ENCODE measurements at regions not wholly inside any gene's neighbourhood (a gene's known extent, or its start where the extent isn't known, plus 50 kb on each side); places are given as distances from the start of the nearest gene placed in this dataset.

DNA sequence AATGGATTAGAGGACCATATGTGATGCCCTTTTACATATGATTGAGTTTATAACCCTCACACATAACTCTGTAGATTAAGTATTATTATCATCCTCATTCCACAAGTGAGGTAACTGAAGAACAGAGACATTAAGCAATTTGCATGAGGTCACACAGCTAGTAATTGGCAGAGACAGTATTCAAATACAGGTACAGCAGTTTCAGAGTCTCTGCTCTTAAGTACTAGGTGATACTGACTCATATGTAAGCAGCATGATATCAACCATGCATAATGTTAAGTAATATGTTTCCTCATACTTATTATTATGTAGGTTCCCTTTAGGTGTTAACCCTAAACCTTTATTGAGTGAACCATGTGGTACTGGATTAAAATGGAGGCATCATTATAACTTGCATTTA lies 1562.4 kb upstream of the RAG2 start:
- in situ Hi-C loops (cut with MboI; ENCODE audit: low pct_unique_long_range_greater_than_20kb, low sequenced_read_pairs, unreplicated experiment) = no loop called here
- TF ChIP-seq, protein P1, sequence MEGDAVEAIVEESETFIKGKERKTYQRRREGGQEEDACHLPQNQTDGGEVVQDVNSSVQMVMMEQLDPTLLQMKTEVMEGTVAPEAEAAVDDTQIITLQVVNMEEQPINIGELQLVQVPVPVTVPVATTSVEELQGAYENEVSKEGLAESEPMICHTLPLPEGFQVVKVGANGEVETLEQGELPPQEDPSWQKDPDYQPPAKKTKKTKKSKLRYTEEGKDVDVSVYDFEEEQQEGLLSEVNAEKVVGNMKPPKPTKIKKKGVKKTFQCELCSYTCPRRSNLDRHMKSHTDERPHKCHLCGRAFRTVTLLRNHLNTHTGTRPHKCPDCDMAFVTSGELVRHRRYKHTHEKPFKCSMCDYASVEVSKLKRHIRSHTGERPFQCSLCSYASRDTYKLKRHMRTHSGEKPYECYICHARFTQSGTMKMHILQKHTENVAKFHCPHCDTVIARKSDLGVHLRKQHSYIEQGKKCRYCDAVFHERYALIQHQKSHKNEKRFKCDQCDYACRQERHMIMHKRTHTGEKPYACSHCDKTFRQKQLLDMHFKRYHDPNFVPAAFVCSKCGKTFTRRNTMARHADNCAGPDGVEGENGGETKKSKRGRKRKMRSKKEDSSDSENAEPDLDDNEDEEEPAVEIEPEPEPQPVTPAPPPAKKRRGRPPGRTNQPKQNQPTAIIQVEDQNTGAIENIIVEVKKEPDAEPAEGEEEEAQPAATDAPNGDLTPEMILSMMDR (IDR thresholded peaks at IDR 0.05; ENCODE audit: extremely low read depth, insufficient read depth, missing control alignments) = no peak
- no peak for DNase-seq (ENCODE audit: low spot score)

DNA sequence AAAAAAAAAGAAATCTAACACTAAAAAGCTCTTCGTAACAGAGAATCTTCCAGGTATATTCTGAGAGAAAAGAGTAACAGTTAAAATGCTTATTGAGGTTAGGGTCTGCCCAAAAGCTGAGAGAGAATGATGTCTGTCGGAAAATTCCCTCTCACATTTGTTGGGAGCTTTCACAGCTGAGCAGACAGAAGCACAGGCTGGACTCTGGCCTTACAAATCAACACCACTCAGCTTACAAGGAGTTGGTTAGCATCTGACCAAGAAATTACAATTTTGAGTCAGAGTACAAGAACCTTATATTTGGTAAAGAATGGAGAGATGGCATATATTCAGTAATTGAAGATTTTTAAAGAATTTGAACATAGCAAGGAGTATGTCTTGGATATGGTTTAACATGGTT lies 1561.0 kb upstream of the RAG2 start:
- in situ Hi-C loops (cut with MboI; ENCODE audit: low pct_unique_long_range_greater_than_20kb, low sequenced_read_pairs, unreplicated experiment) = no loop called here
- no peak for DNase-seq (ENCODE audit: low spot score)
- TF ChIP-seq, protein P1 (IDR thresholded peaks at IDR 0.05; ENCODE audit: extremely low read depth, insufficient read depth, missing control alignments) = no peak

DNA sequence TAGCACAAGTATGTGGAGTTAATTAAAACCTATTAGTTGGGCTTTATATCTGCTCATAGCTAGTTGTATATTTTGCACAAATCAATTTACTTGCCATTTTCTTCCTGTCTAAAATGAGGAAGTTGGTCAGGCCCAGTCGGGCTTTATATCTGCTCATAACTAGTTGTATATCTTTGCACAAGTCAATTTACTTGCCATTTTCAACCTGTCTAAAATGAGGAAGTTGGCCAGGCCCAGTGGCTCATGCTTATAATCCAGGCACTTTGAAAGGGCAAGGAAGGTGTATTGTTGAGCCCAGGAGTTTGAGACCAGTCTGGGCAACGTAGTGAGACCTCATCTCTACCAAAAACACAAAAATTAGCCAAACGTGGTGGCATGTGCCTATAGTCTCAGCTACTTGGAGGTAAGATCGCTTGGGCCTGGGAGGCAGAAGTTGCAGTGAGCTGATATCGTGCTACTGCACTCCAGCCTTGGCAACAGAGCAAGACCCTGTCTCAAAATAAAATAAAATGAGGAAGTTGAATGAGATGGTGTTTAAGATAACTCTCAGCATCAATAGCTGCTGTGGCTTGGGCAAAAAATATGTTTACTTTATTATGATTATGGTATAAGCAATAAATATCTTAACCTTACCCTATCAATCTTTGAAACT lies 1558.6 kb upstream of the RAG2 start:
- TF ChIP-seq, protein P1 (IDR thresholded peaks at IDR 0.05; ENCODE audit: extremely low read depth, insufficient read depth, missing control alignments) = no peak
- in situ Hi-C loops (cut with MboI; ENCODE audit: low pct_unique_long_range_greater_than_20kb, low sequenced_read_pairs, unreplicated experiment) = no loop called here
- no peak for DNase-seq (ENCODE audit: low spot score)

DNA sequence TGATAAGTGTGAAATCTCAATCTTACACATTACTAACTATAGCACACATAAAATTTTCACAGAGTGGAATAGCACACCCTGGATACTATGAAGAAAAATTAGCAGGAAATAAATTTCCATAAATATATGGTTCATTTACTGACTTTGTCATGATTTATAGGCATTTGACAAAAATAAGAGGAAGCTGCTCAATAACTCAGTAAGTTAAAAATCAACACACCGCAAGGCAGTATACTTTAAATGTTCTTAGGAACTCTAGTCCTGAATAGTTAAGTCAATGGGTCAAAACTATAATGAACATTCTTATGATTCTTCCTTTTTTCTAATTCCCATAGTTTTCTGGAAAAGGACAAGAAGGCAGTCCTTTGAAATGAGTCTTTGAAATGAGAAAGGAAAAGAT lies 1557.8 kb upstream of the RAG2 start:
- TF ChIP-seq, protein P1 (IDR thresholded peaks at IDR 0.05; ENCODE audit: extremely low read depth, insufficient read depth, missing control alignments) = no peak

DNA sequence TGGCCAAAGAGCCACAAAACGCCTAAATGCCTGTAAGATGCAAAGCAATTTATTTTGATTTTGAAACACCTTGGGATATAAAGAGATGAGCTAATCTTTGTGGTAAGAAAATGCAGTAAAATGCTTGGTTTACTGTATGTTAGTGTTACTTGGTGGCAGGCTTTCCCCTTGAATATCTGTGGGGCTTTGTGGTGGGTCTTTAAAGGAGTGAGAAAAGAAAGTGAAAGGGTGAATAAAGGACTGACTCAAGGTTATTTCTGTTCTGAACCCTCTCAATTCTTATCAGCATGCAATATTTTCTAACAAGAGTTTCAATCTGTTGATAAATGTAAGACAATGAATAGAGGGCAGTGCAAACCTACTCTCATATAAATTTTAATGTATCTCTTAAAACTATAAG lies 1555.9 kb upstream of the RAG2 start:
- TF ChIP-seq, protein P1 (IDR thresholded peaks at IDR 0.05; ENCODE audit: extremely low read depth, insufficient read depth, missing control alignments) = no peak
- in situ Hi-C loops (cut with MboI; ENCODE audit: low pct_unique_long_range_greater_than_20kb, low sequenced_read_pairs, unreplicated experiment) = no loop called here
- DNase-seq (ENCODE audit: low spot score) = no peak

More for the DNA sequence above, 1557.8 kb upstream of the RAG2 start:
- in situ Hi-C loops (cut with MboI; ENCODE audit: low pct_unique_long_range_greater_than_20kb, low sequenced_read_pairs, unreplicated experiment) = no loop called here
- DNase-seq (ENCODE audit: low spot score) = no peak

DNA sequence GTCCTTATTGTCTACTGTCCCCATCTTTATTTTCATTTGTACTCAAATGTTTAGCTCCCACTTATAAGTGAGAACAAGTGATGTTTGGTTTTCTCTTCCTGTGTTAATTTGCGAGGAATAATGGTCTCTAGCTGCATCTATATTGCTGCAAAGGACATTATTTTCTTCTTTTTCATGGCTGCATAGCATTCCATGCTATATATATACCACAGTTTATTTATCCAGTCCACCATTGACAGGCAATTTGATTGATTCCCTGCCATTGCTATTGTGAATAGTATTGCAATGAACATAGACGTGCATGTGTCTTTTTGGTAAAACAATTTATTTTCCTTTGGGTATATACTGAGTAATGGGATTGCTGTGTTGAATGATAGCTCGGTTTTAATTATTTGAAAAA lies 1545.8 kb upstream of the RAG2 start:
- no peak for DNase-seq (ENCODE audit: low spot score)
- in situ Hi-C loops (cut with MboI; ENCODE audit: low pct_unique_long_range_greater_than_20kb, low sequenced_read_pairs, unreplicated experiment) = no loop called here
- TF ChIP-seq, protein P1 (IDR thresholded peaks at IDR 0.05; ENCODE audit: extremely low read depth, insufficient read depth, missing control alignments) = no peak
